ENCODE measurements at regions not wholly inside any gene's neighbourhood (a gene's known extent, or its start where the extent isn't known, plus 50 kb on each side); places are given as distances from the start of the nearest gene placed in this dataset.

DNA sequence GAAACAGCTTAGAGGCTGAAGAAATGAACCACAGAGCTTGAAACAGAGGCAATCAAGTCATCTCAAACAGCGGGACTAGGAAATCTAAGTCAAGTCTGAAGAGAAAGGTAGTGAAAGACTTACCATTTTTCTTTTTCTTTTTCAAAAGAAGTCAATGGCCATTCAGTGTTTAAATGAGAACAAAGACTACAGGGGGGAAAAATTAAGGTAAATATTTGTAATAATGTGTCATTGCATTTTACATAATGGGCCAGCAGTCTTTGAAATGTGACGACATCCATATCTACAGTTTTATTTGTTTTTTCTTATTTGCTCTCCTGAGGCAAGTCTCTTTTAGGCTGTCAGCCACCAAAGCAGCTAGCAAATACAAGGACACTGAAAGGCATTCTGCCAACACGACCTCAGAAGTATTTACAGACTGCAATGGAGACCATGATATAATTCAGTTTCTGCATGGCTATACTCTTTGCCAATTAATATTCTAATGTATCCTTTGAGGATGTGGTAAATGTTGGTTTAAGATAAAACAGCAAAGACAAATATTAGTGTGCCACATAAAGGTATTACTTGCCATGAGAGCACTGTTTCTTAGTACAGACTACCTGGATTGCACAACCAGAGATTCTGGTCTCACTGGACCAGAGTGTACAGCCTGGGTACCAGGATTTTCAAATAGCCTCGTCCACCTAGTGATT is 307.0 kb upstream of the THBS1 start:
- DNase-seq (ENCODE audit: extremely low read depth in 1 of 11, low read depth in 9 of 11, low spot score in 4 of 11): peak in 3 of 11 donors; percentile 4 to 9 (median 8)

DNA sequence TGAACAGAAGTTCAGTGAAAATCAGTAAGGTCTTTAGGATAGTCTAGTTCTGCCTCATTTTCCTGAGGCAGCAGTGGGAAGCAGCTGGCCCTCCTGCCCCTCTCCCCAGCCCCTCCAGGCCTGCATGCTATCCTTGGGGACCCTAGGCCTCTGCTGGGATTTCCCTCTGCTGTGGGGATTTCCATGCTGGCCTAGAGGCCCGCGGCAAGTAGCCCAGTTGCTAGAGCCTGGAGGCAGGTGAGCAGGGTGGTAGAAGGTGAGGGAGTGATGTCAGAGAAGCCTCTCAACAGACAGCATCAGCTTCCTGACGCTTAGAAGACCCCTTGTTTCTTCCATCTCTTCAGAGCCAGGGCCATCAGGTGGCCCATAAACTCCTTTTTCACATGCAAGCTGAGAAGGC is 305.8 kb upstream of the THBS1 start:
- no peak for DNase-seq (ENCODE audit: extremely low read depth in 1 of 11, low read depth in 9 of 11, low spot score in 4 of 11)

DNA sequence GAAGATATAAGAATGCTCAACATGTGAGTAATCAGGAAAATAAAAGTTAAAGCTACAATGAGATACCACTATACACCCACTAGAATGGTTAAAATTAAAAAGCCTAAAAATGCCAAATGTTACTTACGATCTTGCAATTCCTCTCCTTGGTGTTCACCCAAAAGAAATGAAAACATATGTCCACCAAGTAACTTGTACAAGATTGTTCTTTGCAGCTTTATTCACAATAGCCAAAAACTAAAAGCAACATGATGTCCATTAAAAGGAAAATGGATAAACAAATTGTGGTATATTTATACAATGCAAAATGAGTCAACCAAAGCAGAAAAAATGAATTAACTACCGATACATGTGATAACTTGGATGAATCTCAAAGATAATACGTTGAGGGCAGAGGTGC is 301.6 kb upstream of the THBS1 start:
- DNase-seq (ENCODE audit: extremely low read depth in 1 of 11, low read depth in 9 of 11, low spot score in 4 of 11): no peak

DNA sequence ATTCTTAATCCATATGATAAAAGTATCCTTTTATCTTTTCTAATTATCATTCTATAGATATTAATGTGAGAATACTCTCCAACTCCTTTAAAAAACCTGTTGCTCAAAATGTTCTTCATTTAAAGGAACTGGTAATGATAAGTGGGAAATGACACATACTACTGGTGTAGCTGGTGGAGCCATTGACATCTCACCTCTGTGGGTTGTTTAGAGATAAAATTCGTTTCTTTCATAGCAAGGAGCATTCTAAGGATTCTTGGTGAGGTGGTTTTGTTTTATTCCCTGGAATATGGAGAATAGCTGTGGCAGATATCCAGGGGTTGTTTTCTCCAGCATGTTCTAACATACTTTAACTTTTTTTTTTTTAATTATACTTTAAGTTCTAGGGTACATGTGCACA is 299.8 kb upstream of the THBS1 start:
- DNase-seq (ENCODE audit: extremely low read depth in 1 of 11, low read depth in 9 of 11, low spot score in 4 of 11): no peak

DNA sequence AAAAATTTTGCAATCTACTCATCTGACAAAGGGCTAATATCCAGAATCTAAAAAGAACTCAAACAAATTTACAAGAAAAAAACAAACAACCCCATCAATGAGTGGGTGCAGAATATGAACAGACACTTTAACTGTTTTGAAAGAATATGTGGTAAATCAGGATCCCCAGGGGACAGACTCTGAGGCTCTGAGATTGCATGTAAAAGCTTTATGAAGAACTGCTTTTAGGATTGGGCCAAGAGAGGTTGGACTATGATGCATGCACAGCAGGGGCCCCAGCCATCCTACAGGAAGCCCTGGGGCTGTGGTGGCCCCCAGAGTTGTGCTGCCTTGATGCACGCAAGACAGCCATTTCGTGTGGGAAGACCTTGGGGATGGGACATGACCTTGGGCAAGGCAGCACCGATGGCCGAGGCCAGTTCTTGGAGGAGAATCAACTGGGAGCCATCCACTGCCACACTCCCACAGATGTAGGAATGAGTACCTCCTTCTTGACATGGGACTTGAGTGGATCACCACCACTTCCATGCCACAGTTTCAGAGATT is 298.1 kb upstream of the THBS1 start:
- no peak for DNase-seq (ENCODE audit: extremely low read depth in 1 of 11, low read depth in 9 of 11, low spot score in 4 of 11)

DNA sequence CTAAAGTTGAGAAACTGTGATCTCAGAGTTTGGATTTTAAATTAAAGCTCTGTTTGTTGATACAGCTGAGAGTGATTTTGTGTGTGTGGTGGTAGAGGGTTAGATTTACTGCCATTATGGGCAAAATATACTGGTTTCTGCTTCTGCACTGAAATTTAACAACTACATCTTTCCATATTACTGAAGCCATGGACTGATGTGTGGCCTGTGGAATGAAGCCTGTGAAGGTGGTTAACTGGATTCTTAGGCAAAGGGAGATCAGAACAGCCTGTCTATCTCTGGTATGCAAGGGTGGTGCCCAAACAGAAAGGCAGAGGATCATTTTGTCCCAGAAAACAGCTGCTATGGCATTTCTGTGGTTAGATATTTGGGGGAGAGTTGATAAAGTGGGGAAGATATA is 297.3 kb upstream of the THBS1 start:
- no peak for DNase-seq (ENCODE audit: extremely low read depth in 1 of 11, low read depth in 9 of 11, low spot score in 4 of 11)

DNA sequence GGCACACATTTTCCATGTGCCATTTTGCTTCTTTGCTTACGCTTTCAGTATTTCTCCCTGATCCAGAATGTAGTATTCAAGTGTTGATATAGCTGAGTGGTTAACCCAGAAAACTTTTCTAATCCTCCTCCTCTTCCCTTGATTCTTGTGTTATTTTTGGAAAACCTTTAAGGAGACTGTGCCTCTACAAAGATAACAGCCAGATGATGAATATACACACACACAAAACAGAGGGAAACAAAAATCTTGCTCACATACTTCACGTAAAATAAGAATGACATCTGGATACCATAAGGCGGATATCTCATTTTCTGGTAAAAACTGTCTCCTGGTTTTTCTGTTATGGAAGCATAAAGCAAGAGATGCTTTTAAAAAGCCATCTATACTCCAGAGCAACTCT is 295.8 kb upstream of the THBS1 start:
- no peak for DNase-seq (ENCODE audit: extremely low read depth in 1 of 11, low read depth in 9 of 11, low spot score in 4 of 11)

DNA sequence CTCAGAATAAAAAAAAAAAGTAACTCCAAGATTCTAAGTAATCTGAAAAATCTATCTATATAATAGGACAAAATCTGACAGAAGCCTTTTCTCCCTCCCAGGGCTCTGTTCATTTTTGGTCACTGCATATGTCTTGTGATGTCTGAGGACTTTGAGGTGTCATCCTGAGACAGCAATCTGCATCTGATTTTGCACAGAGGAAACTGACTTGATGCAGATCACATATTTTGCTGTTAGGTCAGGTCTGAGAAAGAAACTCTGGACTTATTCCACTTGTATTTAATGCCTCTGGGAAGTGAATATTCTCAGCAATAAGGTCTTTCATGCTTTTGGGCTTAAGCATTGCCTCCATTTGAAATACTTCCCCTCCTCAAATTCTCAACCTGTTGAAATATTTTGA is 295.2 kb upstream of the THBS1 start:
- no peak for DNase-seq (ENCODE audit: extremely low read depth in 1 of 11, low read depth in 9 of 11, low spot score in 4 of 11)

DNA sequence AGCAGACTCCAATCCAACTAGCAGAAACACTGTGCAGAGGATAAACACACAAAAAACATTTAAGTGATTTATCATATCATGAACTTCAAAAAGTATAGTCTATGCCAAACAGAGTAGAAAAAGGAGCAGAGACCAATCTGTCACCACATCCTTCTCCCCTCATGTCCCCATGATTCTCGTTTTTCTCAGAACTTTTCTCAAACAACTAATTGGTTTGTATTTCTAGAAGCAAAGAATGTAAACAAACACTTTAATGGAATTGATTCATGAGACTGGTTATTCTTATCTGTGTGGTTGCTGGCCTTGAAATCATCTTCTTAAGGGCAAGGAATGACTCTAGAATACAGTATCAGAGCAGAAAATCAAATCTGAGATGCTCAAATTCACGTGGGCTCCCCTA is 294.2 kb upstream of the THBS1 start:
- no peak for DNase-seq (ENCODE audit: extremely low read depth in 1 of 11, low read depth in 9 of 11, low spot score in 4 of 11)

DNA sequence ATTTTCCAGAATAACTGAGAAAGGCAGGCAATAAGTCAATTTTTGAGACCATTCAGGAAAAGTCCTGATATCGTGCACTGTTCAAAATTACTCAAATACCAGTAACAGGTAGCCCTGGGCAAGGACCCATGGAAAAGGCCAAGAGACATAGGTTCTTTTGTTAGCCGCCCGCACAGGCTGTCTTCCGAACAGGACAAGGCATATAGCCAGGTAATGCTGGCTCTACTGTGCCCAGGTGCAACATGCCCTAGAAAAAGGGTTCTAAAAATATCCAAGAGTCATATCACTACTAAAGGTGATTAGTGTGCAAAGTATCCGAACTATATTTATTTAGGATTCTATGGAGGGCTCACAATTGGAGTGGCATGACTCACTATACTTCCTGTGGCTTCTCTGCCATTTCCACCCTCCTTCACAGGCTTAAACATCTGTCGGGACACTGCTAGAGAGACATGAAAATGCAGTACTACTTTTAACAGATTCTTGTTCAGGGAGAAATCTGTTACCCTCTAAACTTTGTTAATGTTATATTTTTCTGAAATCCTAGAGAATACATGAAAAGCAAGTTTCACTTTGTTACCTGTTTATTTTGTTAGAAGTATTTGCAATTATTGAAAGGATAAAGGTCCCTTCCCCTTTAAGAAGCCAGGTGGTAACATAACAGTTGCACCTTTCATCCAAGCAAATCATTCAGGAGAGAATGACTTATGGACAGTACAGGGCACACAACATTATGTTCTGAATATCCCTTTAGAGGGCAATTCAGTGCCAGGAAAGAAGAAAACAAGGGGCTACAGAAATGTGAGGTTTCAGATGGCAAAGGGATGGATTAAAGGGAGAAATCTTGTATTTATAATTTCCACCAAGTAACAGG is 293.3 kb upstream of the THBS1 start:
- DNase-seq (ENCODE audit: extremely low read depth in 1 of 11, low read depth in 9 of 11, low spot score in 4 of 11): no peak

DNA sequence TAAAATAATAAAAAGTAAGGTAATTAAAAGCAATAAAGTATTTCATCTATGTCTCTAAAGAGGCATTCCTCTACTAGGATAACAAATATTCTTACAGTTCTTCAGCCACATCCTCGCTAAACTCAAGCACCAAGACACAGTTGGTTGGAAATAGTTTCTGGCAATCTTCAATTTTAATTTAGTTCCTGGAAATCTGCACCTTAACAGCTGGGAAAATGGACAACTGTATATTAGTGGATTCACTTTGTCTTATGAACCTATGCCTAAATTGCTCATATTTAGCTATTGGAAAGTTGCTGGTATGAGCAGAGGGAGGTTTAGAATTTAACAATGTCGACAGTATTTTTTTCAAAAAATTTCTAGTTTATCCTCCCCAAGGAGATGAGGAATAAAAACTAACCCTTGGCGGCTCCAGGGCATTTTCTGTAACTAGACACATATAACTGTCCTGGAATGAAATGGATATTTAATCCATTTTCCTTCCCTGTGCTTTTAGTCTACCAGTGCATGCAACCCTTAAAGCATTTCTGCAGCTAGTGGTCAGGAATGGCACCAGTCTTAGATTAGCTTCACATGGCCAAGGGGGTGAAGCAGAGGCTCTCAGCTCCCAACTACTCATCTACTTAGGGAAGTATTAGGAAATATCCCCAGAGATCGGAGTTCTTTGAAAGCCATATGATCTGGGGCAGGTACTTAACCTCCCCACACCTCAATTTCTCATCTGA is 290.0 kb upstream of the THBS1 start:
- DNase-seq (ENCODE audit: extremely low read depth in 1 of 11, low read depth in 9 of 11, low spot score in 4 of 11): no peak

DNA sequence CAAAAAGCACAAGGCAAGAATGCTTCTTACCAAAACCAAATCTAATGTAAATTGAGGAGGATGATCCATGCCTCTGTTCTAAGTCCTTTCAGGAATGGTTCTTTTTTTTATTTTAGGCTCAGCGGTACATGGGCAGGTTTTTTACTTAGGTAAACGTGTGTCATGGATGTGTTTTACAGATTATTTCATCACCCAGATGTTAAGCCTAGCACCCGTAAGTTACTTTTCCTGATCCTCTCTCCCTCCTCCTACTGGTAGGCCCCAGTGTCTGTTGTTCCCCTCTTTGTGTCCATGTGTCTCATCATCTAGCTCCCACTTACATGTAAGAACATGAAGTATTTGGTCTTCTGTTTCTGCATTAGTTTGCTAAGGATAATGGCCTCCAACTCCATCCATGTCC is 289.2 kb upstream of the THBS1 start:
- no peak for DNase-seq (ENCODE audit: extremely low read depth in 1 of 11, low read depth in 9 of 11, low spot score in 4 of 11)

DNA sequence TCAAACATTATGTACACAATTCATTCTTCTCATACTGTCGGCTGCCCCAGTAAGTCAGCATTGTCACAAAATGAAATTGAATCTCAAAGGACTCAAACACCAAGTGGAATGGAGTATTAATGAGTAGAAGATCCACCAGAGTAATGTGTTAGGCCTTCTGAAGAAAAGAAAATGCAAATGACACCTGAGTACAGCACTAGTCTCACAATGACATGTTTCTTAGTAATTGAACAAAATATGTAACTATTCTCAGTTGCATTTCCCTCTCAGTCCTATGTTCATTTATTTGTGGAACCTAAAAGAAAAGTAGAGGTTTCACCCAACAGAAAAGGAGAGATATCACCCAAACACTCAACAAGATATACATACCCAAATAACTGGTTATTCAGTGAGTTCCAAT is 283.9 kb upstream of the THBS1 start:
- no peak for DNase-seq (ENCODE audit: extremely low read depth in 1 of 11, low read depth in 9 of 11, low spot score in 4 of 11)

DNA sequence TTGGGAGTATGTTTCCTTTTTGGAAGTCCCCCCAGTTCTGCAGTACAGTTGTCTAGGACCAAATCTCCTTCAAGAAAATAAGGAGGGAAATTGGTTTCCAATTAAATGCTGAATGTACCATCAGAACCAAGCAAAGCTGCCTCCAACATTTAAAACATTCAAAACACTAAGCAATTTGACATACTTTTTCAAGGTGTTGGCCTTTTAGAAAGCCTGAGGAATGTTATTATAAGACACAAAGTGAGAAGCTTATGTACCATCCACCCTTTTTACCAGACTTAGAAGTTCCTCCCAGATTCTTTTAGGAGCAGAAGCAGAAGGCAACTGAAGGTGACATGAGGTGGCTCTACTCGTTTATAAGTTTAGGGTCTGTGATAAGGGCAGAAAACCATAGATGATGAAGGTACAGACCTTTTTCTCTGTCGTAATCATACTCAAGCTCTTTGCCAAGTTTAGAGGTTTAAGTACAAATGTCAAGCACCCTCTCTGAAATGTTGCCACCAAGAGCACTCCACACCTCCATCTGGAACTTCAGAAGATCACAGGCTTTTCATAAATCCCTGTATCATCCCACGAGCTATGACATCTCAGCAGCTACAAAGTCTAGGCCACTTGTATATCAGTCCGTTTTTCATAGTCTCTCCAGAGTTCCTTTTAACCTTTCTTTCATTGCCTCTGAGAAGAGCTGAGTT is 282.5 kb upstream of the THBS1 start:
- DNase-seq (ENCODE audit: extremely low read depth in 1 of 11, low read depth in 9 of 11, low spot score in 4 of 11): no peak

DNA sequence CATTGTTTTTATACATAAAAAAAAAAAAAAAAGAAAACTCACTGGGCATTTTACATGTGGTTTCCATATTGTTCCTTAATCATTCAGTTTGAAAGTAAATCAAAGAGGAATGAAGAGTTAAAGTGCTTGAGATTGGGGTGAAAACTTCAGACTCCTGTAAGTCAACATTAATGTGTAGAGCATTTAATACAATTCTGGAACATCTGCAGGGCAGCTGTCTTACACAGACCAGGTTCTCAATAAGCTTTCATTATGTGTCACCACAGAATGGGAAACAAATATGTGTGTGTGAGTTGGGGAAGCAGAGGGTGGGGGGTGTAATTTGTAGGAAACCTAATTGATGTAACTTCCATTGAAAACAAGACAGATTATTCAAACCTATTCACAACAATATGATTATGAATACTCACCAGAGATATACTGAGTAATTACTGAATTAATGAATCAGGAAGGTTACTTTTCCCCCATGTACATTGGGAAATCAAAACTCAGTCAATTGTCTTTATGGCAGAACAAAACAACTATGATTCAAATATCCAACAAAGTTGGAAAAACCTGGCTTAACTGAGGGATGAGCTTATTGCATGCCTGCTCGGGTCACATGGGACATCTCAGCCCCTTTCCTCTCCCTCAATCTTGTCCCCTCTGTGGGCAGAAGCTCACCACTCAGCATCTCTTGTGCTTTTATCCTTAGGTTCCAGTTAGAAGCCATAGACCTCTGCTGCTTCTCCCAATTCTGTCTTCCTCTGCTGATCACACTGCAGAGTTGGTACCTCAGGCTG is 281.2 kb upstream of the THBS1 start:
- DNase-seq (ENCODE audit: extremely low read depth in 1 of 11, low read depth in 9 of 11, low spot score in 4 of 11): no peak

DNA sequence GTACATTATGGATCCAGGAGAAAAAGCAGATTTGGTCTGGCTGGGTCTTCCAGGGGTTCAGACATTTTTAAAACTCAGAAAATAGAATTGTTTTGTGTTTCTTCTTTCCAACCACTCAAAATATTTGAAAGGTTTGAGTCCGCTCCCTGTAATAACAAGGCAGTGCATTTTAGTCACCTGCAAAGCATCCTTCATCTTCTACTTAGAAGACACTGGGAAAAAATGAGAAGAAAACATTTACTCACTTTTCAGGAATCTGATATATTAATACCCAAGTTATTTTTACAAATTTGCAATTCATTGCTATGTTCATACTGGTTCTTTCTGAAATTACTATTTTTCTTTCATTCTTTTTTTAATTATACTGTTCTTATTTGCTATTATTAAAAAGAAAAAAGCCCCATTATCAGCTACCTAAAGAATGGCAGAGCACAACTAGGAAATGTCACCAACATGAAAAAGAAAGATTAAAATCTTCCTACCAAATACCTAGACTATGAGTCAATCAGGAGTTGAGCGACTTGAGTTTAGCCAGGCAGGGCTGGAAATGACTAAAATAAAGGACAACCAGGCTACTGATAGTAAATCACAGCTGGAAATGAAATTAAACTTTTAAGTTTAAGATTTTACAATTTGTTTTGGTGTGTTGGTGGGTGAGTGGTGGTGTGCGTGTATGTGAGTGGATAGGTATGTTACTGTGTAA is 280.3 kb upstream of the THBS1 start:
- DNase-seq (ENCODE audit: extremely low read depth in 1 of 11, low read depth in 9 of 11, low spot score in 4 of 11): no peak

DNA sequence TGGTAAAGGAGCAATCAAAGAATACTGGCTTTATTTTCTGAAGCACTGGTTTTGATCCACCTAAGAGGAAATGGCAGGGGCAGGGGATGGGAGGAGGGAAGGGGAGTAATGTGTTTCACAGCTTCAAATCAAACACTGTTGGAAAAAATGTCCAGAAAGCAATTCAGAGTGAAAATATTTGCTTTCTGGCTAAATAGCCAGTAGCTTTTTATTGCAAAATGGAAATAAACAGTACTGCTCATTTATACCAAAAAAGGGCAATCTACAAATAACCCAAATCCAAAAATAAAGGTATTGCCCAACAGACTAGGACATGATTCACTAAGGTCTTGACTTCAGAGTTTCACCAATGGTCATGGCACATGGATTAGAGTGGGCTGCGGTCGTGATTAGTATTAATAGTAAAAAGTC is 279.3 kb upstream of the THBS1 start:
- no peak for DNase-seq (ENCODE audit: extremely low read depth in 1 of 11, low read depth in 9 of 11, low spot score in 4 of 11)

DNA sequence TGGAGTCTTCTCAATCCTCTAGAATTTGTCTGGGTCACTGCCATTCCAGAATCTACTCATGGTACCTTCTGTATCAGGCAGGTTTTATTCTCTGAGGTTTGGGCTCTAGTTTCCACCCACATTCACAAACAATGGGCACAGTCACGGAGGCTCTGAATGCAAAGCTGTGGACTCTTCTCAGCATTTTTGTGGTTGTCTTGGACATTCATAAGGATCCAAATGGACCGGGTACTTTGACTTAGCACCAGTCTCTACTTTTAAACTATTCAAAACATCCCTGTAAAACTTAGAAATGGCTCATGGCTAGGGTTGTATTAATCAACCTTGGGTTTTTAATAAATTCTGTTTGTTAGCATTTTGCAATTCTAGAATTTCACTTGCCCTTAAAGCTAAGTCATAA is 277.9 kb upstream of the THBS1 start:
- no peak for DNase-seq (ENCODE audit: extremely low read depth in 1 of 11, low read depth in 9 of 11, low spot score in 4 of 11)
